H9 (cell line): ENCODE measurements at regions not wholly inside any gene's neighbourhood (a gene's known extent, or its start where the extent isn't known, plus 50 kb on each side); places are given as distances from the start of the nearest gene placed in this dataset.

Experiments
- DNase-seq: peaks from one replicate; pipeline ENCODE4 v3.0.0-alpha.2; 2017
- H2AFZ ChIP-seq: one replicate; pipeline ENCODE4 v1.6.1; 2013; ENCODE audit warnings: mild to moderate bottlenecking, low read length, control low read depth, moderate library complexity
- H2AK5ac ChIP-seq: 2 replicates; pipeline ENCODE4 v1.6.1; 2013; ENCODE audit warnings: low read length, control low read depth, mixed read lengths; ENCODE audit not compliant: insufficient read length
- H2BK120ac ChIP-seq: one replicate; pipeline ENCODE4 v1.6.1; 2013; ENCODE audit warnings: low read depth, mild to moderate bottlenecking, low read length, control low read depth, inconsistent platforms; ENCODE audit not compliant: poor library complexity, severe bottlenecking
- H2BK12ac ChIP-seq: 2 replicates; pipeline ENCODE4 v1.6.1; 2013; ENCODE audit warnings: low read length, control low read depth, mixed read lengths, low read depth; ENCODE audit not compliant: insufficient read length
- H2BK15ac ChIP-seq: 2 replicates; pipeline ENCODE4 v1.6.1; 2013; ENCODE audit warnings: low read depth, low read length, control low read depth
- H2BK20ac ChIP-seq: one replicate; pipeline ENCODE4 v1.6.1; 2013; ENCODE audit warnings: low read depth, mild to moderate bottlenecking, low read length, control low read depth, inconsistent platforms; ENCODE audit not compliant: poor library complexity, severe bottlenecking
- H2BK5ac ChIP-seq: 2 replicates; pipeline ENCODE4 v1.6.1; 2013; ENCODE audit warnings: low read length, control low read depth, mixed read lengths; ENCODE audit not compliant: insufficient read length
- H3K14ac ChIP-seq: 2 replicates; pipeline ENCODE4 v1.6.1; 2013; ENCODE audit warnings: low read length, control low read depth; ENCODE audit not compliant: insufficient read depth
- H3K18ac ChIP-seq: 2 replicates; pipeline ENCODE4 v1.6.1; 2013; ENCODE audit warnings: low read depth, mild to moderate bottlenecking, mixed read lengths, low read length, control low read depth; ENCODE audit not compliant: insufficient read length
- H3K23ac ChIP-seq: 2 replicates; pipeline ENCODE4 v1.6.1; 2013; ENCODE audit warnings: low read length, control low read depth, mixed read lengths, low read depth; ENCODE audit not compliant: insufficient read length
- H3K23me2 ChIP-seq: 2 replicates; pipeline ENCODE4 v1.6.1; 2013; ENCODE audit warnings: low read depth, mild to moderate bottlenecking, mixed read lengths, low read length, control low read depth; ENCODE audit not compliant: insufficient read length, poor library complexity, severe bottlenecking
- H3K27ac ChIP-seq: 2 replicates; pipeline ENCODE4 v1.5.1; 2013; ENCODE audit warnings: low read length, control low read depth, mixed read lengths, low read depth; ENCODE audit not compliant: insufficient read length
- H3K27me3 ChIP-seq: 2 replicates; pipeline ENCODE4 v1.6.1; 2013; ENCODE audit warnings: low read length, control low read depth, inconsistent platforms; ENCODE audit not compliant: insufficient read depth
- H3K4ac ChIP-seq: 2 replicates; pipeline ENCODE4 v1.6.1; 2013; ENCODE audit warnings: low read depth, mild to moderate bottlenecking, control low read depth, inconsistent platforms, low read length, moderate library complexity
- H3K4me1 ChIP-seq: 2 replicates; pipeline ENCODE4 v1.6.1; 2013; ENCODE audit warnings: low read length, control low read depth, inconsistent platforms; ENCODE audit not compliant: insufficient read depth
- H3K4me2 ChIP-seq: 2 replicates; pipeline ENCODE4 v1.6.1; 2013; ENCODE audit warnings: low read length, control low read depth, mixed read lengths; ENCODE audit not compliant: insufficient read length, insufficient read depth
- H3K56ac ChIP-seq: 2 replicates; pipeline ENCODE4 v1.6.1; 2013; ENCODE audit warnings: low read depth, mild to moderate bottlenecking, mixed read lengths, low read length, control low read depth; ENCODE audit not compliant: insufficient read length
- H3K79me1 ChIP-seq: 2 replicates; pipeline ENCODE4 v1.6.1; 2013; ENCODE audit warnings: low read depth, mild to moderate bottlenecking, moderate library complexity, low read length, control low read depth, inconsistent platforms; ENCODE audit not compliant: insufficient read depth, poor library complexity, severe bottlenecking
- H3K79me2 ChIP-seq: 2 replicates; pipeline ENCODE4 v1.6.1; 2013; ENCODE audit warnings: low read length, control low read depth, inconsistent platforms; ENCODE audit not compliant: insufficient read depth
- H3K9ac ChIP-seq: 2 replicates; pipeline ENCODE4 v1.6.1; 2013; ENCODE audit warnings: low read length, control low read depth, mixed read lengths; ENCODE audit not compliant: insufficient read length; ENCODE audit errors: extremely low read depth
- H3K9me3 ChIP-seq: one replicate; pipeline ENCODE4 v1.6.1; 2013; ENCODE audit warnings: low read depth, low read length, inconsistent platforms; ENCODE audit not compliant: control insufficient read depth
- H3T11ph ChIP-seq: one replicate; pipeline ENCODE4 v1.6.1; 2013; ENCODE audit warnings: mild to moderate bottlenecking, low read length, control low read depth, inconsistent platforms
- H4K20me1 ChIP-seq: one replicate; pipeline ENCODE4 v1.6.1; 2013; ENCODE audit not compliant: control insufficient read depth, insufficient read length, insufficient read depth
- H4K5ac ChIP-seq: 2 replicates; pipeline ENCODE4 v1.6.1; 2013; ENCODE audit warnings: low read depth, mild to moderate bottlenecking, mixed read lengths, low read length, control low read depth; ENCODE audit not compliant: insufficient read length
- H4K8ac ChIP-seq: replicated peaks from 2 replicates; pipeline ENCODE4 v1.6.1; 2013; ENCODE audit warnings: low read length, control low read depth, mixed read lengths, low read depth; ENCODE audit not compliant: insufficient read length
- H4K91ac ChIP-seq: 2 replicates; pipeline ENCODE4 v1.6.1; 2013; ENCODE audit warnings: low read depth, mild to moderate bottlenecking, moderate library complexity, mixed read lengths, low read length, control low read depth; ENCODE audit not compliant: insufficient read length
- H3K27ac Mint-ChIP-seq, 3 experiments: 2 replicates in 2 of 3; 3 replicates in 1 of 3; pipeline ENCODE4 v1.8.0; 2020 to 2021; ENCODE audit warnings: mixed read lengths in 3 of 3, mild to moderate bottlenecking in 1 of 3, moderate library complexity in 1 of 3
- H3K27me3 Mint-ChIP-seq: 2 replicates; pipeline ENCODE4 v1.8.0; 2021; ENCODE audit warnings: low read depth, mild to moderate bottlenecking, moderate library complexity, mixed read lengths
- H3K36me3 Mint-ChIP-seq, 3 experiments: 2 replicates in 2 of 3; 3 replicates in 1 of 3; pipeline ENCODE4 v1.8.0; 2020 to 2021; ENCODE audit warnings: low read depth in 3 of 3, mixed read lengths in 3 of 3; ENCODE audit not compliant: insufficient read depth in 1 of 3
- H3K4me1 Mint-ChIP-seq, 2 experiments: 2 replicates each; pipeline ENCODE4 v1.8.0; 2020; ENCODE audit warnings: mixed read lengths in 2 of 2
- H3K4me3 Mint-ChIP-seq, 2 experiments: 2 replicates in 1 of 2; 3 replicates in 1 of 2; pipeline ENCODE4 v1.8.0; 2020 to 2021; ENCODE audit warnings: mild to moderate bottlenecking in 2 of 2, mixed read lengths in 2 of 2, moderate library complexity in 1 of 2
- H3K9me3 Mint-ChIP-seq, 2 experiments: 2 replicates in 1 of 2; 3 replicates in 1 of 2; pipeline ENCODE4 v1.8.0; 2020; ENCODE audit warnings: mild to moderate bottlenecking in 2 of 2, mixed read lengths in 2 of 2, moderate library complexity in 1 of 2
- WGBS: extraction: QIAGEN DNeasy Blood & Tissue Kit; methylation state at CpG from one replicate; pipeline ENCODE4 v1.1.7; 2013; ENCODE audit warnings: missing lambda C conversion rate, low lambda C conversion rate, mixed read lengths; ENCODE audit not compliant: insufficient read length; ENCODE audit errors: extremely low coverage; 5-methylcytosine and 5-hydroxymethylcytosine counted together
- TF ChIP-seq, protein P1 (sequence below): fragments of 200-600 bp; sonication (generic); conservative IDR thresholded peaks from 3 replicates; pipeline ENCODE4 v1.8.0; 2021; ENCODE audit warnings: antibody characterized with exemption, mild to moderate bottlenecking

DNA sequence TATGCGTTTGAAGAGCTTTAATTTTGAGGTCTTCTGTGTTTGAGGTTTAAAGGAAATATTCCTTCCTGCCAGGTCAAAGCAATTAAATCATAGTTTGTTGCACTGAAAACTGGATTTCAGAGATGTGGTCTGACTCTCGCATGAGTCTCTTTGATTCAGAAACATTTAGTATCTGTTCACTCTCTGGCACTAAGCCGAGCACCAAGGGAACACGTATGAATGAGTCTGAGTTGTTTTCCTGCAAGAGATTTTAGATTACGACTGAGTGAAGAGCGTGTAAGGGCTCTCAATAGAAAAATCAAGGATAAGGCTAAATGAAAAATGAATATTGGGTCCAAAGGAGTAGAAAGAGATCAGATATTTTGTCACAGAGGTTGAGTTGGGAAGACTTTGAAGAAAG is 875.4 kb upstream of the PRKX start:
- Histone ChIP-seq H3K4ac (no peak overlapping the region), H2BK5ac (no peak overlapping the region), H3K9me3 (no peaks in the 10 kb centered on the region), H3T11ph (no peak overlapping the region), H3K27me3 (no peaks in the 10 kb centered on the region), H2BK20ac (no peak overlapping the region), H2AFZ (no peak overlapping the region), H4K20me1 (no peaks in the 10 kb centered on the region), H3K23ac (no peak overlapping the region), H3K27ac (no peak overlapping the region), H2BK120ac (no peak overlapping the region), H3K14ac (no peak overlapping the region), H3K4me1 (no peaks in the 10 kb centered on the region), H3K9ac (no peak overlapping the region), H4K5ac (no peak overlapping the region), H3K79me1 (no peaks in the 10 kb centered on the region), H3K79me2 (no peaks in the 10 kb centered on the region), H2BK15ac (no peak overlapping the region), H3K23me2 (no peaks in the 10 kb centered on the region), H3K18ac (no peak overlapping the region), H3K56ac (no peak overlapping the region), H2AK5ac (no peak overlapping the region), H4K8ac (no peak overlapping the region), H4K91ac (no peak overlapping the region), H2BK12ac (no peak overlapping the region), H3K4me2 (no peak overlapping the region)
- Mint-ChIP-seq H3K27ac (no peak overlapping the region), H3K27me3 (no peaks in the 10 kb centered on the region), H3K9me3 (no peaks in the 10 kb centered on the region; a peak in 1 of 5 replicates), H3K4me1 (no peaks in the 10 kb centered on the region), H3K36me3 (no peaks in the 10 kb centered on the region; a peak in 2 of 7 replicates), H3K4me3 (no peak overlapping the region)
- no CpG with 5 or more reads among the region's 6 CpGs for WGBS
- DNase-seq, result no peak
- TF ChIP-seq, protein P1, sequence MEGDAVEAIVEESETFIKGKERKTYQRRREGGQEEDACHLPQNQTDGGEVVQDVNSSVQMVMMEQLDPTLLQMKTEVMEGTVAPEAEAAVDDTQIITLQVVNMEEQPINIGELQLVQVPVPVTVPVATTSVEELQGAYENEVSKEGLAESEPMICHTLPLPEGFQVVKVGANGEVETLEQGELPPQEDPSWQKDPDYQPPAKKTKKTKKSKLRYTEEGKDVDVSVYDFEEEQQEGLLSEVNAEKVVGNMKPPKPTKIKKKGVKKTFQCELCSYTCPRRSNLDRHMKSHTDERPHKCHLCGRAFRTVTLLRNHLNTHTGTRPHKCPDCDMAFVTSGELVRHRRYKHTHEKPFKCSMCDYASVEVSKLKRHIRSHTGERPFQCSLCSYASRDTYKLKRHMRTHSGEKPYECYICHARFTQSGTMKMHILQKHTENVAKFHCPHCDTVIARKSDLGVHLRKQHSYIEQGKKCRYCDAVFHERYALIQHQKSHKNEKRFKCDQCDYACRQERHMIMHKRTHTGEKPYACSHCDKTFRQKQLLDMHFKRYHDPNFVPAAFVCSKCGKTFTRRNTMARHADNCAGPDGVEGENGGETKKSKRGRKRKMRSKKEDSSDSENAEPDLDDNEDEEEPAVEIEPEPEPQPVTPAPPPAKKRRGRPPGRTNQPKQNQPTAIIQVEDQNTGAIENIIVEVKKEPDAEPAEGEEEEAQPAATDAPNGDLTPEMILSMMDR, result no peak
